Ascending aorta (tissue), 2 donors: ENCODE measurements at regions not wholly inside any gene's neighbourhood (a gene's known extent, or its start where the extent isn't known, plus 50 kb on each side); places are given as distances from the start of the nearest gene placed in this dataset.

Experiments
- DNase-seq, 2 donors: peaks; one replicate each; pipeline ENCODE4 v3.0.0-alpha.2; 2019; ENCODE audit warnings: low spot score in 2 of 2
- H3K27ac ChIP-seq, 2 donors: fragments of 200-600 bp; sonication (generic); one replicate each; pipeline ENCODE4 v1.5.1; 2016 to 2017; ENCODE audit warnings: mild to moderate bottlenecking in 1 of 2
- H3K27me3 ChIP-seq: fragments of 200-600 bp; sonication (generic); one replicate; pipeline ENCODE4 v1.5.1; 2017
- H3K36me3 ChIP-seq, 2 donors: fragments of 200-600 bp; sonication (generic); one replicate each; pipeline ENCODE4 v1.5.1; 2016
- H3K4me1 ChIP-seq, 2 donors: fragments of 200-600 bp; sonication (generic); one replicate each; pipeline ENCODE4 v1.5.1; 2016 to 2017; ENCODE audit warnings: mild to moderate bottlenecking in 1 of 2
- H3K4me3 ChIP-seq, 2 donors: fragments of 200-600 bp; sonication (generic); one replicate each; pipeline ENCODE4 v1.5.1; 2016 to 2017; ENCODE audit warnings: mild to moderate bottlenecking in 1 of 2
- H3K9me3 ChIP-seq, 2 donors: fragments of 200-600 bp; sonication (generic); one replicate each; pipeline ENCODE4 v1.5.1; 2016
- CTCF ChIP-seq, 3 experiments: fragments of 200-600 bp in 2 of 3; fragments of 450-650 bp in 1 of 3; sonication (generic) in 2 of 3; IDR thresholded peaks; one replicate each; pipeline ENCODE4 v1.5.1; 2016 to 2019; ENCODE audit warnings: antibody characterized with exemption in 3 of 3, mild to moderate bottlenecking in 1 of 3, moderate library complexity in 1 of 3
- intact Hi-C: fragments of 100-400 bp; cut with DNase I; formaldehyde crosslinking; loops from one replicate; pipeline ENCODE4 v1.15.1; 2023

- Histone ChIP-seq H3K9me3 (no peaks in the 10 kb centered on the region), H3K4me3 (no peak overlapping the region), H3K27ac (no peak overlapping the region), H3K27me3 (no peaks in the 10 kb centered on the region), H3K36me3 (no peaks in the 10 kb centered on the region), H3K4me1 (no peaks in the 10 kb centered on the region)
- intact Hi-C loops: no loop called here
- no peak for TF ChIP-seq CTCF (IDR thresholded peaks at IDR 0.05)
- DNase-seq: no peak
Measured at GRCh38 chr9:82382887-82383616, 394.5 kb downstream of the SPATA31D1 start.

- intact Hi-C loops: no loop called here
- no peak overlapping the region for H3K27ac ChIP-seq
- H3K9me3 ChIP-seq: no peaks in the 10 kb centered on the region
- DNase-seq: no peak
- H3K27me3 ChIP-seq: no peaks in the 10 kb centered on the region
- H3K4me1 ChIP-seq: no peaks in the 10 kb centered on the region
- H3K4me3 ChIP-seq: no peak overlapping the region
- no peak for TF ChIP-seq CTCF (IDR thresholded peaks at IDR 0.05)
- no peaks in the 10 kb centered on the region for H3K36me3 ChIP-seq
Measured at GRCh38 chr9:82385633-82386032, 397.1 kb downstream of the SPATA31D1 start.

- no peak overlapping the region for H3K27ac ChIP-seq
- intact Hi-C loops: no loop called here
- no peak overlapping the region for H3K4me3 ChIP-seq
- H3K36me3 ChIP-seq: no peaks in the 10 kb centered on the region
- no peaks in the 10 kb centered on the region for H3K9me3 ChIP-seq
- DNase-seq: no peak
- H3K4me1 ChIP-seq: no peaks in the 10 kb centered on the region
- no peak for TF ChIP-seq CTCF (IDR thresholded peaks at IDR 0.05)
- H3K27me3 ChIP-seq: no peaks in the 10 kb centered on the region
Measured at GRCh38 chr9:82397534-82397933, 409.0 kb downstream of the SPATA31D1 start.

GRCh38 chr9:82404196-82404870, 415.8 kb downstream of the SPATA31D1 start:
- H3K9me3 ChIP-seq: no peaks in the 10 kb centered on the region
- H3K27ac ChIP-seq: no peak overlapping the region
- intact Hi-C loops: no loop called here
- H3K4me1 ChIP-seq: no peaks in the 10 kb centered on the region
- TF ChIP-seq CTCF (IDR thresholded peaks at IDR 0.05): no peak
- DNase-seq: no peak
- no peak overlapping the region for H3K4me3 ChIP-seq
- no peaks in the 10 kb centered on the region for H3K36me3 ChIP-seq
- no peaks in the 10 kb centered on the region for H3K27me3 ChIP-seq

- intact Hi-C loops: no loop called here
- Histone ChIP-seq H3K4me3 (no peak overlapping the region), H3K27ac (no peak overlapping the region), H3K4me1 (no peaks in the 10 kb centered on the region), H3K36me3 (no peaks in the 10 kb centered on the region), H3K27me3 (no peaks in the 10 kb centered on the region), H3K9me3 (no peaks in the 10 kb centered on the region)
- TF ChIP-seq CTCF (IDR thresholded peaks at IDR 0.05): no peak
- no peak for DNase-seq
Measured at GRCh38 chr9:82404881-82405280, 416.3 kb downstream of the SPATA31D1 start.
